NCI-H510A (cell line): ENCODE measurements at regions not wholly inside any gene's neighbourhood (a gene's known extent, or its start where the extent isn't known, plus 50 kb on each side); places are given as distances from the start of the nearest gene placed in this dataset.

ENCODE experiments used
- DNase-seq: peaks from one replicate; lab custom pipeline; 2025; lab: John Stamatoyannopoulos, UW

- DNase-seq = no peak
Measured at GRCh38 chr2:236718207-236718992, 148.8 kb downstream of the ACKR3 start.

DNA sequence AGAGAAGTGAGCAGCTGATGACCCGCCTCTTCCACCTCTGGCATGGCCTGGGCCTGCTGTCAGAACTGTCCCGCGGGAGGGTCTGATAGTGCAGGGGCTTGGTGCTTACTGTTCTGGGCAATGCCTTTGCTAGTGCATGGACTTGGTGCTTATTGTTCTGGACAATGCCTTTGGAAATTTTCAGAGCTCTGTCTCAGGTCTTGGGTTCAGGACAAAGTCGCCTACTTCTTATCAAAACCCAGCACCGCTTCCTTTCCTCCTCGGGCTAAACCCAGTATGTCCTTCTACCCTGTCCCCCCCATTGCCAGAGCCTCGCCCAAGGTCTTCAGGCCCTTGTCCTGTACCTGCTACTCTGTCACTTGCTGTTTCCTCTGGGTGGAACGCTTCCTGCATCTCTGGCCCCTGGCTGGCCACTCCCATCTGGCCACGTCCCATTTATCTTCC, 149.6 kb downstream of the ACKR3 start:
- DNase-seq = no peak

- no peak for DNase-seq
Measured at GRCh38 chr2:236720974-236721540, 151.4 kb downstream of the ACKR3 start.

GRCh38 chr2:236724200-236724599, 154.6 kb downstream of the ACKR3 start:
- DNase-seq = no peak

GRCh38 chr2:236726701-236727450, 157.3 kb downstream of the ACKR3 start:
- DNase-seq = no peak

DNA sequence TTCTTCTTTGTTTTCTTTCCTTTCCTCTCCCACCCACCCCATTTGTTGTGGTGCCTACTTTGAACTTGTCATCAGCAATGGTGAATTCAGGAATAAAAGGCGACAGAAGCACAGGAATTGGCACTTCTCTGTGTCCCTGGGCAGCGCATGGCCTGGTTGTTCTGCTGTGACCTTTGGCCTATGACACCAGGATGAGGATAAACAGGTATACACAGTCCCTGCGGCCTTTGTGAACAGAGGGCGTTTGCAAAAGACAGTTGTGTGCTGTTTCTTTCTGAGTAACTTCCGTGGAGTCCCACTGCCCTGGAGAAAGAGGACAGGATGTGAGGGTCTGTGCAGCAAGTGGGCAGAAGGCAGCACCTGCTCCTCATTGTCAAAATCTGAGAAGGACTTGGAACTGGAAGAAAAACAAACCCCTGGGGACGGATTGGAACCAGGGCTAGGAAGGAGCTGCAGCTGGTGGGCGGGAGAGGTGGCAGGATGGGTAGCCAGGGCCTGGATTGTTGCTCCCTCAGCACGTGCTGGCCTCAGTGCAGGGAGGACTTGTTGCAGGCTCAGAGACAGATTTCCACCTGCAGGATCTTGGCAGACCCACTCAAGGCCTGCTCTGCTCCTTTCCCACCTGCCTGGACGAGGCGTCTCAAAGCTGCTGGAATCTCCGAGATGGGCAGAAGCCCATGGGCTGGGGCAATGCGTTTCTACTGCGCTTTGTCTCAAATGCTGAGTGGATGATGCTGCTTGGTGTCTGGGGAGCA, 159.5 kb downstream of the ACKR3 start:
- no peak for DNase-seq

GRCh38 chr2:236730393-236730792, 160.8 kb downstream of the ACKR3 start:
- DNase-seq = no peak

DNA sequence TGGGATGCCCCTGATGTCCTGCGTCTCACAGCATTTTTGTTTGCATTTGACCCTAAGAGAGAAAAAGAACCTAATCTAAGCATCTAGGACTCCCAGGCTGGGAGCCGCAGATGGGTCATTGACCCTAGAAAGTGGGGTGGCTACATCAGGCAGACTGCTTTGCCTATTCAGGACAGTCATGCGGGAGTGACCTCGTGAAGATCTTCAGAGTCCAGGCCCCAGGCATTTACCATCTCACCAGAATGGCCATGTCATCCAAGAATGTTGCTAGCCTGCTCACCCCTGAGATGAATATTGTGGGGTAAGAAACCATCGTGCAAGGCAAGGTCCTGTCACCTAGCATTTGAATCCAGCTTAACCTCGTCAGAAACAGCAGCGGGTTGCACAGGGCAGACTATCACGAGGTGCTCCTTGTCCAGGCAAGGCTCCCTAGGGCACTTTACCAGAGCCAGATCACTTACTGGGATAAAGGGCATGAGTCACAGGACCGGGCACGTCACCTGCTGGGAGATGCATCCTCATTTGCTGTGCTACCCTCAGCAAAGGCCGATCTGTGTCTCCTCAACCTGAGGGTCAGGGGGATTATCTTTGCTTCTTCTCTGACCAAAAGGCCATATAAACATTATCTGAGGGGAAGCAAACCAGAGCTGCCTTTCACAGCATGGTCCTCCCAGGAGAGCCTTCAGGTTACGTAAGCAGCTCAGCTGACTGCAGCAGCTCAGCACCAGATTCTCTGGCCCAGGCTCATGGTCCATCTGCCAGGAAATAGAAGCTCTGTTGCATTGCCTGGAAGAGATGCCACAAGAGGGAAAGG, 162.3 kb downstream of the ACKR3 start:
- DNase-seq = no peak

DNA sequence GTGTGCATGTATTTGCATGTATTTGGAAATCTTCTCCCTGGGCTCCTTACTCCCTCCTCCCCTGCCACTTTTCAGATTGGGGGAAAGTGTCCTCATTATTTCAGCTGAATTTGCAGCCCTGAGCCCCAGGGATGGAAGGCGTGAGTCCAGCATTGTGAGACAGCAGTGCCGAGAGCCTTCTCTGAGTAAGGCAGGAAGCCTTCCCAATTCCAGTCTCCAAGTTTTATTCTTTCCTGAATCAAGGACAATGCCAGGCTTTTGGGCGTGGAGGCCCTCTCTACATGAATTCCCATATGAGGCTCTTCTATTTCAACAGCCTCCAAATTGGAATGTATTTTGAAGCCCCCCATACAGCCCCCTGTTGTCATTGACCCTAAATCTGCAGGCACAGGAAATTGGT, 163.5 kb downstream of the ACKR3 start:
- DNase-seq = no peak

DNA sequence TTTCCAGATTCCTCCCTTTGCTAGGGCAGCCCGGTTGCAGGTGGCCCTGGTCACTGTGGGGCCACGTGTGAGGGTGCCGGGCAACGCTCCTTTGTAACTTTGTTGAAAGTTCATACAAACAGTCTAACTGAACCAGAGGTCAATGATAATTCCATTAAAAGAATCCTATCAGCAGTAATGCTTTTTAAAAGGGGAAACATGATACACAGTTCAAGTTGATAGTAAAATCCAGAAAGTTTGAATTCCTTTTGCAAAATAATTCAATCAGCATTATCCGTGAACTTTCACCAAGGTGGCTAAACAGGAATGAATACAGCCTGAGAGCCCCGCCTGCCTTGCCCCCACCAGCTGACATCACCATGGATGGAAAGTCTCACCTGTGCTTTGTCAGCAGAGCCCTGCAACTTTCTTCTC, 166.2 kb downstream of the ACKR3 start:
- no peak for DNase-seq

- no peak for DNase-seq
Measured at GRCh38 chr2:236738030-236738429, 168.4 kb downstream of the ACKR3 start.

- DNase-seq = no peak
Measured at GRCh38 chr2:236738896-236739295, 169.3 kb downstream of the ACKR3 start.

DNA sequence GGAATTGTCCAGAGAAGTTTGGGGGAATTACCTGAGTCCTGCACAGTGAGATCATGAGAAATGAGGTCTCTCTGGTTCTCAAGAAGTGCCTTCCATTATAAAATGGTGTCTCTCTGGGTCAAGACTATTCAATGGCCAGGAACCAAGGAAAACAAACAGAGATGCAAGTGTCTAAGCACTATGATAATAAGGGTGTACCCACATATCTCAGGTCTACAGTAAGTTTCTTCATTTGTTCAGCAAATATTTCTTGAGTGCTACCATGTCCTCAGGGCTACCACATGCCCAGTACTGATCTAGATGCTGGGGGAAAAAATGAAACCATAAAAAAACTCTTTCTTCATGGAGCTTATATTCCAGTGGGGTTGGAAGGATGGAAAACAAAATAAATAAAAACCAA, 170.0 kb downstream of the ACKR3 start:
- no peak for DNase-seq

DNA sequence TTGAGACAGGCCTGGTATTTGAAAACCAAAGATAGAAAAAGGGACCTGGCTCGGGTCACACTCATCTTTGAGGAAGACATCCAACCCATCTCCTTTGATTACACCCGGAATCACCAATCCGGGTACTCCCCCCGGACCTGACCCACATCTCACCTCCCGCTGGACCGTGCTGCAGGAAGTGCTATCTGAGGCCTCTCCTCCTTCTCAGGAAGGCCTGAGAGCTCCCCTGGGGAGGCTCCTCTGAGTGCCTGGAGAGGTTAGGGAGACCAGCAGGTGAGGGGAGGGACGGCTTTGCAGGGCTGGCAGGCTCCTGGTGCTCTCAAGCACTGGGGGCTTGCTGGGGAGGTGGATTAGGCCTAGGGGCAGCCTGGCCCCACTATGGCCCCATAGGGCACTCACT, 170.9 kb downstream of the ACKR3 start:
- DNase-seq = no peak

DNA sequence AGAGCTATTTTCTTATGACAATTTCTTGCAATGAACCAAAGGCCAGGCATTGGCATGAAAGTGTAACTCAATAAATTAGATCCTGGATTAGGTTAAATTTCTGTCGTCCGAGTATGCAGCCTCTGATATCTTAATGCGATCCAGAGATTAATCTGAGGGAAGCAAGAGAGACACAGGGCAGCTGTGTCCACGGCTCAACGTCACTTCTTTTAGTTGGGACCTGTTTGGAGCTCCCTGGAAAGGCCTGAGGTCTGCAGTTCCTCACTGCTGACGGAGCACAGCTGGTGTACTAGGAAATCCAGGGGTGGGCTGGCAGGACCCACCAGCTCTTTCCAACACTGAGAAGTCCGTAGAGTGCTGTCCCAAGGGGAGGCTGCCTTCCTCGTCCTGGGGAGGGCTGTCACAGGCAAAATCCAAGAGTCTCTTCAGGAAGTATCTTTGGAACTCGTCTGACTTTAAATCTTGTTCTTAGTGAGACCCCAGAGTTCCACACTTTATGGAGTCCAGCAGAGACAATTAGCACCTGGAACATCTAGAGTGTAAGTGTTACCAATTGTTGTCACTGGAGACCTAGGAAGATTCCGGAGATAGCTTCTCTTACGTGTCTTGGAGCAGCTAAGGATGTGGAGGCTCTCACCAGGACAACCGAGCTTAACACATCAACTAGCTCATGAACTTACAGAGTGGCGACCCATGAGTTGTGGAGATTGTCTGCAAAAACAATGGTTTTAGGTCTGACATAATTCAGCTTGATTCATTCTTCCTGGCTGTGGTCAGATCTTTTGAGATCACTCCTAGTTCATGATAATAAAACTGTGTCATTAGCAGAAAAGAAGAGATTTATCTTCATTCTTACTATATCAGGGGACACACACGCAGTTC, 173.7 kb downstream of the ACKR3 start:
- DNase-seq = no peak

DNA sequence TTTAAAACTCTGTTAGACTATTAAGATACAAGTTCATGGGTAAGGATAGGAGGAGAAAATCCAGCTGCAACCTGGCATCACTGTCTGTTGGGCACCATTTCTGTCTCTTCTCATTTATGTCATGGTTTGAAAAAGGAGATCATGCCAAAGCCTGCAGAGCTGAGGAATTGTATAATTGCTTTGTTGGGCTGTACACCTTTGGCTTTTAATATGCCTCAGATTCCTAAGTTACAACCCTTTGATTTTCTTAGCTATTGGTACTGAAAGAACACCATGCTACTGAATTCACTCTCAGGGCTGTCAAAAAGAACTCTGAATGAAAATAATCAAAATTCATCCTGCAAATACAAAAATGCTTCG, 174.3 kb downstream of the ACKR3 start:
- DNase-seq = no peak

DNA sequence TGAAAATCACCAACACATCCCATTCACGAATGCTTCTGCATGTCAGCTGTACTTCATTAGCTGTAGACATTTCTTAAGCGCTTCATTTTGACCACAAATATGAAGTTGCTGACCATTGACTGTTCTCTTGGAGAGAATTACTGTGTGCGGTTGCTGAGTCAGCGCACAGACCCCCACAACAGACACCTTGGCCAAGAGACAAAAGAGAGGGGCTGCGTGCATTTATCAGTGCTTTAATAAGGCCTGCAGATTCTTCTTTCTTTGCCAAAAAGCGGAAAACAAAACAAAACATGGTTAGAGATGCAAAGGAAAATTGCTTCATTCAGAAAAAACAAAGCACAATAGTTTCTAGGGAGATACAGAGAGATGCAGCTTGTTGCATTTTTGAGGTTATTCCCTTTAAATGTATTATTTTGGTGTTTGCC, 174.7 kb downstream of the ACKR3 start:
- no peak for DNase-seq

DNA sequence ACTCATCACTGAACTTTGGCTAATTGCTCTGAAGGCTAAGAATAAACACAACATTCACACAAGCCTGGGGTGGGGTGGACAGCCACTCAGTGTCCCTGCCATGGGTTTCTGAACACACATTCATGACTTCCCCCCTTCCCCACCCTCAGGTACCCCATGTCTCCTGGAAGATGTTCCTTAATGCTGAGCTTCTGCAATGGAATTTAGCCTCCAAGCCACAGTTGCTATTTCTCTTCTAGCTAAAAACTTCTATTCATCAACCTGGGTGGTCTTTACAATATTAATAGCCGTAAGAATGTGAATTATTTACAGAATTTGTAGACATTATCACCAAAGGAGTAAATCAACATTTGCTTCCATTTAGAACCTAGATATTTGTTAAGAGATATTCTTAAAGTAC, 175.1 kb downstream of the ACKR3 start:
- no peak for DNase-seq

GRCh38 chr2:236745420-236746210, 176.0 kb downstream of the ACKR3 start:
- no peak for DNase-seq

DNA sequence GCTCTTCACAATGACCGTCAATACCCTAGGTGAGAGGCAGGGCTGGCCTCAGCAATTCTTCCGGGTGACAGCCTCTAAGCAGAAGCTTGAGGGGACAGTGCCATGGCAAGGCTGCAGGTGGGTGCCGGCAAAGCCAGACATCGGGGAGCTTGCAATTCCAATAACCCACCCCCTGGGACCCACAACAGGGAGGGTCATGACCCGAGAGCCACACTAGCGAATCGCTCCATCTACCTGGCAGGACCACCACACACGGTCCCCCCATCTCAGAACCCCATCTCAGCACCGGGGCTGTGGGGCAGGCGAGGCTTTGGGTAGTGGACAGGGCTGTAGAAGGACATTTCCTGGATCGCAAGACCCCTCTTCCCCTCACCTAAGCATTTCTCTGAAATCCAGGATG, 177.2 kb downstream of the ACKR3 start:
- no peak for DNase-seq
